Erythroblast (primary cell): ENCODE measurements at regions not wholly inside any gene's neighbourhood (a gene's known extent, or its start where the extent isn't known, plus 50 kb on each side); places are given as distances from the start of the nearest gene placed in this dataset.

ENCODE experiments used
- GATA1 ChIP-seq: IDR thresholded peaks from 2 replicates; pipeline ENCODE4 v1.6.1; 2011; ENCODE audit warnings: low read depth, mild to moderate bottlenecking, control low read depth, low read length, moderate library complexity
- POLR2A ChIP-seq: IDR thresholded peaks from 2 replicates; pipeline ENCODE4 v1.6.1; 2011; ENCODE audit warnings: mild to moderate bottlenecking, low read length

GRCh38 chr4:66376921-66377320 is 706.6 kb upstream of the EPHA5 start:
- TF ChIP-seq POLR2A (no peak), GATA1 (no peak)
